Activated naive CD4-positive, alpha-beta T cell treated with anti-CD3 and anti-CD28 coated beads for 36 hours (primary cell): ENCODE measurements at regions not wholly inside any gene's neighbourhood (a gene's known extent, or its start where the extent isn't known, plus 50 kb on each side); places are given as distances from the start of the nearest gene placed in this dataset.

Experiments used
- CTCF ChIA-PET: fragments of 350-600 bp; sonication (Branson Sonifier 250); formaldehyde crosslinking; loops from one replicate; lab custom pipeline; 2021; ENCODE audit warnings: antibody characterized with exemption; lab: Charles Lee
- DNase-seq: peaks from one replicate; pipeline ENCODE4 v3.0.0-alpha.2; 2020
- H3K27ac Mint-ChIP-seq: one replicate; pipeline ENCODE4 v1.8.0; 2021; ENCODE audit warnings: mild to moderate bottlenecking, mixed read lengths
- H3K27me3 Mint-ChIP-seq: one replicate; pipeline ENCODE4 v1.8.0; 2021; ENCODE audit warnings: low read depth, mixed read lengths
- H3K36me3 Mint-ChIP-seq: one replicate; pipeline ENCODE4 v1.8.0; 2021; ENCODE audit warnings: low read depth, mixed read lengths
- H3K4me1 Mint-ChIP-seq: one replicate; pipeline ENCODE4 v1.8.0; 2021; ENCODE audit warnings: low read depth, mixed read lengths
- H3K4me3 Mint-ChIP-seq: one replicate; pipeline ENCODE4 v1.8.0; 2021; ENCODE audit warnings: mild to moderate bottlenecking, moderate library complexity, mixed read lengths
- H3K9me3 Mint-ChIP-seq: one replicate; pipeline ENCODE4 v1.8.0; 2021; ENCODE audit warnings: mixed read lengths
- intact Hi-C: fragments of 100-400 bp; cut with micrococcal nuclease; formaldehyde crosslinking; loops from one replicate; pipeline ENCODE4 v1.15.1; 2023

DNA sequence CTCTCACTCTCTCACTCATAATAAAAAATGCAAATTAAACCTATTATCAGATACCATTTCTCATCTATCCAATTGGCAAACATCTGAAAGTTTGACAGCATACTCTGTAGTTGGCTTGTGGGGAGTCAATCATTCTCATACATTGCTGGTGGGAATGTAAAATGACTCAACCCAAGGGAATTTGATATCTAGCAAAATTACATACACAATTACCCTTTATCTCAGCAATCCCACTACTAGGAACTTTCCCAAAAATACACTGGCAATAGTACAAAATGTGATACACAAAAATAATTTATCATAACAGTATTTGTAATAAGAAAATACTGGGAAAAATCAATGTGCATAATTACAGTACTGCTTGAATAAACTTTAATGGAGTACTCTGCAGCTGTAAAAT, 731.3 kb downstream of the DTWD2 start:
- no peaks in the 10 kb centered on the region for H3K4me1 Mint-ChIP-seq

GRCh38 chr5:118253225-118254061, 734.9 kb downstream of the DTWD2 start:
- Mint-ChIP-seq H3K27ac (no peak overlapping the region), H3K4me1 (no peaks in the 10 kb centered on the region), H3K36me3 (no peaks in the 10 kb centered on the region), H3K9me3 (peaks cover 20% of the 10 kb centered on the region), H3K27me3 (no peaks in the 10 kb centered on the region), H3K4me3 (no peak overlapping the region)
- no peak for DNase-seq
- CTCF ChIA-PET = interaction anchor here (1.2 kb wide), 1 partner anchor 539 kb away, joined by 3 read pairs; no protein-coding TSS in a partner anchor
- intact Hi-C loops = no loop called here

More for the DNA sequence above, 731.3 kb downstream of the DTWD2 start:
- Mint-ChIP-seq H3K36me3 (no peaks in the 10 kb centered on the region), H3K9me3 (peaks cover 3% of the 10 kb centered on the region), H3K27ac (no peak overlapping the region), H3K4me3 (no peak overlapping the region), H3K27me3 (no peaks in the 10 kb centered on the region)
- CTCF ChIA-PET = no interaction called here
- no peak for DNase-seq
- intact Hi-C loops = no loop called here

DNA sequence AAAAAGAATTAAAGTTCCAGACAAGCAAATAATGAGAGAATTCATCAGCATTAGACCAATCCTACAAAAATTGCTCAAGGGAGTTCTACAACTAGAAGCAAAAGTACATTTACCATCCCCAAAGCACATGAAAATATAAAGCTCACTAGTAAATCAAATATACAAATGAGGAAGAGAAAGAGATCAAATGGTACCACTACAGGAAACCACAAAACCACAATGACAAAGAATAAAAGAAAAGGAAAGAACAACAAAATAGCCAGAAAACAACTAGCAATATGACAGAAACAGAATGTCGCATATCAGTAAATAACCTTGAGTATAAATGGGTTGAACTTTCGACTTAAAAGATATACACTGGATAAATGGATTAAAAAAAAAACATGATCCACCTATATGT, 739.0 kb downstream of the DTWD2 start:
- peaks cover 22% of the 10 kb centered on the region for H3K9me3 Mint-ChIP-seq
- no peak overlapping the region for H3K27ac Mint-ChIP-seq
- H3K4me3 Mint-ChIP-seq = no peak overlapping the region
- H3K4me1 Mint-ChIP-seq = no peaks in the 10 kb centered on the region
- intact Hi-C loops = no loop called here
- H3K36me3 Mint-ChIP-seq = no peaks in the 10 kb centered on the region
- DNase-seq = no peak
- H3K27me3 Mint-ChIP-seq = no peaks in the 10 kb centered on the region
- CTCF ChIA-PET = no interaction called here

DNA sequence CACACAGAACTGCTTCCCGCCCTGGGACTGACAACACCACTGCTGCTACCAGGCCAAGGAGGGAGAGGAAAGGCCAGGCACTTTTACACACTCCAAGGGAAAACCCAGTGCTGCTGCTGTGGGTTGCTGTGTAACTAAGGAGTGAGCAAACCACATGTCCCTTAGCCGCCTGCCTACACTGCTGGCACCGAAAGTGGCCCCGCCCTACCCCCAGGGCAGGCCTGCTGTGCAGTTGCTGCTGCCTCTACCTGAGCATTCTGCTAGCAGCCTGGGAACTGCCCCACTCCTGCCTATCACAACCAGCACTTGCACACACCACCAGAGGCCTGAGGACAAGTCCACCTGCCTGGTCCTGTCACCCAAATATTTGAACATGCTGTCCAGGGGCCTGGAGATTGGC, 740.9 kb downstream of the DTWD2 start:
- no peak for DNase-seq
- H3K27ac Mint-ChIP-seq = no peak overlapping the region
- intact Hi-C loops = no loop called here
- peaks cover 20% of the 10 kb centered on the region for H3K9me3 Mint-ChIP-seq
- no peak overlapping the region for H3K4me3 Mint-ChIP-seq
- H3K4me1 Mint-ChIP-seq = no peaks in the 10 kb centered on the region
- no peaks in the 10 kb centered on the region for H3K36me3 Mint-ChIP-seq
- no peaks in the 10 kb centered on the region for H3K27me3 Mint-ChIP-seq
- CTCF ChIA-PET = no interaction called here

DNA sequence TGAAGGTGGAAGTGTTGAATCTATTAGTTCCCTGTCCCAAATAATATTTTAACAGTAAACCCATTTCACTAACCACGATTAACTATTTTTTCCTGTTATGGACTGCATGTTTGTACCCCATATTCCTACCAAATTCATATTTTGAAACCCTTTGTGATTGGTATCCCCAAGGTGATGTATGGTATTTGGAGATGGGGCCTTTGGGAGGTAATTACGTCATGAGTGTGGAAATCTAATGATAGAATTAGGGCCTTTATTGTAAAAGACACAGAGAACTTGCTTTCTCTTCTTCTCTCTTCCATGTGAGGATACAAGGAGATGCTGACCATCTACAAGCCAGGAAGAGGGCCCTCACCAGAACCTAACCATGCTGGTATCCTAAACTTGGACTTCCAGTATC, 744.7 kb downstream of the DTWD2 start:
- no peak for DNase-seq
- Mint-ChIP-seq H3K4me1 (no peaks in the 10 kb centered on the region), H3K9me3 (peaks cover 4% of the 10 kb centered on the region), H3K27ac (no peak overlapping the region), H3K4me3 (no peak overlapping the region), H3K27me3 (no peaks in the 10 kb centered on the region), H3K36me3 (no peaks in the 10 kb centered on the region)
- CTCF ChIA-PET = interaction anchor here (0.6 kb wide), 1 partner anchor 77 kb away, joined by 3 read pairs; no protein-coding TSS in a partner anchor
- intact Hi-C loops = no loop called here

- H3K9me3 Mint-ChIP-seq = peaks cover 4% of the 10 kb centered on the region
- CTCF ChIA-PET = no interaction called here
- no peaks in the 10 kb centered on the region for H3K4me1 Mint-ChIP-seq
- H3K36me3 Mint-ChIP-seq = no peaks in the 10 kb centered on the region
- H3K4me3 Mint-ChIP-seq = no peak overlapping the region
- no peak for DNase-seq
- no peak overlapping the region for H3K27ac Mint-ChIP-seq
- no peaks in the 10 kb centered on the region for H3K27me3 Mint-ChIP-seq
- intact Hi-C loops = no loop called here
These were observed 745.3 kb downstream of the DTWD2 start for GRCh38 chr5:118243068-118243467.

- Mint-ChIP-seq H3K27ac (no peak overlapping the region), H3K9me3 (peaks cover 4% of the 10 kb centered on the region), H3K4me1 (no peaks in the 10 kb centered on the region), H3K36me3 (no peaks in the 10 kb centered on the region), H3K4me3 (no peak overlapping the region), H3K27me3 (no peaks in the 10 kb centered on the region)
- DNase-seq = no peak
- intact Hi-C loops = no loop called here
- CTCF ChIA-PET = no interaction called here
These were observed 752.1 kb downstream of the DTWD2 start for GRCh38 chr5:118236108-118236849.

- Mint-ChIP-seq H3K36me3 (no peaks in the 10 kb centered on the region), H3K9me3 (peaks cover 5% of the 10 kb centered on the region), H3K27me3 (no peaks in the 10 kb centered on the region), H3K4me3 (no peak overlapping the region), H3K4me1 (no peaks in the 10 kb centered on the region), H3K27ac (no peak overlapping the region)
- CTCF ChIA-PET = no interaction called here
- intact Hi-C loops = no loop called here
- DNase-seq = no peak
These were observed 754.7 kb downstream of the DTWD2 start for GRCh38 chr5:118233606-118234005.

GRCh38 chr5:118228489-118228888, 759.9 kb downstream of the DTWD2 start:
- Mint-ChIP-seq H3K27ac (no peak overlapping the region), H3K4me3 (no peak overlapping the region), H3K36me3 (no peaks in the 10 kb centered on the region), H3K9me3 (peaks cover 2% of the 10 kb centered on the region), H3K4me1 (no peaks in the 10 kb centered on the region), H3K27me3 (no peaks in the 10 kb centered on the region)
- no peak for DNase-seq
- CTCF ChIA-PET = no interaction called here
- intact Hi-C loops = loop anchor here (10.0 kb wide), 1 partner anchor 466 kb away; no protein-coding TSS in a partner anchor

GRCh38 chr5:118224546-118224945, 763.8 kb downstream of the DTWD2 start:
- no peaks in the 10 kb centered on the region for H3K36me3 Mint-ChIP-seq
- no peak for DNase-seq
- no peaks in the 10 kb centered on the region for H3K27me3 Mint-ChIP-seq
- intact Hi-C loops = loop anchor here (10.0 kb wide), 1 partner anchor 470 kb away; no protein-coding TSS in a partner anchor
- peaks cover 2% of the 10 kb centered on the region for H3K9me3 Mint-ChIP-seq
- CTCF ChIA-PET = interaction anchor here (0.6 kb wide), 1 partner anchor 731 kb away, joined by 3 read pairs; no protein-coding TSS in a partner anchor
- no peaks in the 10 kb centered on the region for H3K4me1 Mint-ChIP-seq
- H3K27ac Mint-ChIP-seq = no peak overlapping the region
- no peak overlapping the region for H3K4me3 Mint-ChIP-seq

DNA sequence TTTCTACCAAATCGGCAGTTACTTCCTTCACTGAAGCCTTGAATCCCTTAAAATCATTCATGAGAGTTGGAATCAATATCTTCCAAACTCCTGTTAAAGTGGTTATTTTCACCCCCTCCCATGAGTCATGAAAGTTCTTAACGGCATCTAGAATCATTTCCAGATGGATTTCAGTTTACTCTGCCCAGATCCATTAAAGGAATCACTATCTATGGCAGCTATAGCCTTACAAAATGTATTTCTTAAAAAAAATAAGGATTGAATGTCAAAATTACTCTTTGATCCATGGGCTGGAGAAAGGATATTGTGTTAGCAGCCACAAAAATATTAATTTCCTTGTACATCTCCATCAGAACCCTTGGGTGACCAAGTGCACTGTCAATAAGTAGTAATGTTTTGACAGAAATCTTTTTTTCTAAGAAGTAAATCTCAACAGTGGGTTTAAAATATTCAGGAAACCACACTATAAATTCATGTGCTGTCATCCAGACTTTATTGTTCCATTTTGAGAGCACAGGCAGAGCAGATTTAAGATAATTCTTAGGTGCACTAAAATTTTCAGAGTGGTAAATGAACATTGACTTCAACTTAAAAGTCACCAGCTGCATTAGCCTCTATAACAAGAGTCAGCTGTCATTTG, 767.7 kb downstream of the DTWD2 start:
- Mint-ChIP-seq H3K27me3 (no peaks in the 10 kb centered on the region), H3K4me3 (no peak overlapping the region), H3K36me3 (no peaks in the 10 kb centered on the region), H3K9me3 (peaks cover 6% of the 10 kb centered on the region), H3K4me1 (no peaks in the 10 kb centered on the region), H3K27ac (no peak overlapping the region)
- CTCF ChIA-PET = no interaction called here
- intact Hi-C loops = loop anchor here (10.0 kb wide), 1 partner anchor 474 kb away; no protein-coding TSS in a partner anchor
- DNase-seq = no peak

GRCh38 chr5:118211606-118212005, 776.7 kb downstream of the DTWD2 start:
- Mint-ChIP-seq H3K36me3 (peaks cover 5% of the 10 kb centered on the region), H3K27me3 (no peaks in the 10 kb centered on the region), H3K9me3 (peaks cover 19% of the 10 kb centered on the region), H3K4me1 (no peaks in the 10 kb centered on the region), H3K4me3 (no peak overlapping the region), H3K27ac (no peak overlapping the region)
- DNase-seq = no peak
- CTCF ChIA-PET = no interaction called here
- intact Hi-C loops = no loop called here
